Liver (tissue), 3 donors: ENCODE measurements at regions not wholly inside any gene's neighbourhood (a gene's known extent, or its start where the extent isn't known, plus 50 kb on each side); places are given as distances from the start of the nearest gene placed in this dataset.

ENCODE experiments used
- ATF3 ChIP-seq: IDR thresholded peaks from 2 replicates; pipeline ENCODE4 v1.6.1; 2016; ENCODE audit warnings: antibody characterized with exemption
- CTCF ChIP-seq: fragments of 150-350 bp; IDR thresholded peaks from 2 replicates; pipeline ENCODE4 v1.5.1; 2017; ENCODE audit warnings: improper control_type of control experiment, low read depth, low read length; ENCODE audit not compliant: missing input control
- GABPA ChIP-seq, 2 donors: IDR thresholded peaks in 1 of 2; conservative IDR thresholded peaks in 1 of 2; 2 replicates each; pipeline ENCODE4 v1.6.1; 2016; ENCODE audit warnings: antibody characterized with exemption in 2 of 2, mild to moderate bottlenecking in 1 of 2, moderate library complexity in 1 of 2
- SP1 ChIP-seq: IDR thresholded peaks from 2 replicates; pipeline ENCODE4 v1.6.1; 2018; ENCODE audit warnings: antibody characterized with exemption, mild to moderate bottlenecking
- TAF1 ChIP-seq: conservative IDR thresholded peaks from 2 replicates; pipeline ENCODE4 v1.6.1; 2016; ENCODE audit warnings: antibody characterized with exemption, mild to moderate bottlenecking
- ZBTB33 ChIP-seq: IDR thresholded peaks from 2 replicates; pipeline ENCODE4 v1.6.1; 2016; ENCODE audit warnings: antibody characterized with exemption
- TF ChIP-seq, protein P1 (sequence below): IDR thresholded peaks from 2 replicates; pipeline ENCODE4 v1.6.1; 2016; ENCODE audit warnings: antibody characterized with exemption
- TF ChIP-seq, protein P2 (sequence below): IDR thresholded peaks from 2 replicates; pipeline ENCODE4 v1.6.1; 2016; ENCODE audit warnings: antibody characterized with exemption, mild to moderate bottlenecking
- donor health status: healthy.
- donor health status: healthy.

DNA sequence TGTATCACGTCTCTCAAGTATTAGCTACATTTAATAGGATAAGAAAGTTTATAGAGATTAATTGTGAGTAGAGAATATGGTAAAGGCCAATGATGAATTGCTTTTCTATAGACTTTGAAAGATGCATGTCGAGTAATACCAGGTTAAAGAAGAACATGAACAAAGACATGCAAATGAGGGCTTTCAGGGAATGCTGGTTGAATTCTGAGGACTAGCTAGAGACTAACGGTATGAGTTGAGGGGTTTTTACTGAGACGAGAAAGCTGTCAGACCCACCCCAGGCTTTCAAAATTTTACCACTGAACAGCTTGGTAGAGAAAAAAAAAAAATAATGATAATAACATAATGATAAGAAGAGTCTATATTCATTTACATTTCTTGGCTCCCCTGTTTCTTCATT, 796.0 kb upstream of the CDH8 start:
- TF ChIP-seq CTCF (no peak), ATF3 (no peak), ZBTB33 (no peak), SP1 (no peak), GABPA (IDR thresholded peaks at IDR 0.05 in 1 of 2, conservative IDR thresholded peaks at IDR 0.05 in 1 of 2) (no peak), TAF1 (no peak)
- TF ChIP-seq, protein P1, sequence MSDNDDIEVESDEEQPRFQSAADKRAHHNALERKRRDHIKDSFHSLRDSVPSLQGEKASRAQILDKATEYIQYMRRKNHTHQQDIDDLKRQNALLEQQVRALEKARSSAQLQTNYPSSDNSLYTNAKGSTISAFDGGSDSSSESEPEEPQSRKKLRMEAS, result no peak
- TF ChIP-seq, protein P2, sequence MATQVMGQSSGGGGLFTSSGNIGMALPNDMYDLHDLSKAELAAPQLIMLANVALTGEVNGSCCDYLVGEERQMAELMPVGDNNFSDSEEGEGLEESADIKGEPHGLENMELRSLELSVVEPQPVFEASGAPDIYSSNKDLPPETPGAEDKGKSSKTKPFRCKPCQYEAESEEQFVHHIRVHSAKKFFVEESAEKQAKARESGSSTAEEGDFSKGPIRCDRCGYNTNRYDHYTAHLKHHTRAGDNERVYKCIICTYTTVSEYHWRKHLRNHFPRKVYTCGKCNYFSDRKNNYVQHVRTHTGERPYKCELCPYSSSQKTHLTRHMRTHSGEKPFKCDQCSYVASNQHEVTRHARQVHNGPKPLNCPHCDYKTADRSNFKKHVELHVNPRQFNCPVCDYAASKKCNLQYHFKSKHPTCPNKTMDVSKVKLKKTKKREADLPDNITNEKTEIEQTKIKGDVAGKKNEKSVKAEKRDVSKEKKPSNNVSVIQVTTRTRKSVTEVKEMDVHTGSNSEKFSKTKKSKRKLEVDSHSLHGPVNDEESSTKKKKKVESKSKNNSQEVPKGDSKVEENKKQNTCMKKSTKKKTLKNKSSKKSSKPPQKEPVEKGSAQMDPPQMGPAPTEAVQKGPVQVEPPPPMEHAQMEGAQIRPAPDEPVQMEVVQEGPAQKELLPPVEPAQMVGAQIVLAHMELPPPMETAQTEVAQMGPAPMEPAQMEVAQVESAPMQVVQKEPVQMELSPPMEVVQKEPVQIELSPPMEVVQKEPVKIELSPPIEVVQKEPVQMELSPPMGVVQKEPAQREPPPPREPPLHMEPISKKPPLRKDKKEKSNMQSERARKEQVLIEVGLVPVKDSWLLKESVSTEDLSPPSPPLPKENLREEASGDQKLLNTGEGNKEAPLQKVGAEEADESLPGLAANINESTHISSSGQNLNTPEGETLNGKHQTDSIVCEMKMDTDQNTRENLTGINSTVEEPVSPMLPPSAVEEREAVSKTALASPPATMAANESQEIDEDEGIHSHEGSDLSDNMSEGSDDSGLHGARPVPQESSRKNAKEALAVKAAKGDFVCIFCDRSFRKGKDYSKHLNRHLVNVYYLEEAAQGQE, result no peak
